WTC11 (cell line): ENCODE measurements at regions not wholly inside any gene's neighbourhood (a gene's known extent, or its start where the extent isn't known, plus 50 kb on each side); places are given as distances from the start of the nearest gene placed in this dataset.

Source experiments
- ATF3 ChIP-seq: sonication (generic); formaldehyde crosslinking; conservative IDR thresholded peaks from 2 replicates; pipeline ENCODE4 v1.8.1; 2022; ENCODE audit warnings: mild to moderate bottlenecking, missing genetic modification reagents
- ETV6 ChIP-seq: sonication (generic); formaldehyde crosslinking; IDR thresholded peaks from 2 replicates; pipeline ENCODE4 v1.8.1; 2022; ENCODE audit warnings: mild to moderate bottlenecking, missing genetic modification reagents
- MAX ChIP-seq: sonication (generic); formaldehyde crosslinking; IDR thresholded peaks from 2 replicates; pipeline ENCODE4 v1.8.0; 2022; ENCODE audit warnings: mild to moderate bottlenecking, missing genetic modification reagents

GRCh38 chr6:164048840-164049516, 634.5 kb downstream of the QKI start:
- no peak for TF ChIP-seq ETV6 (CRISPR knock-in tag)
- TF ChIP-seq MAX, result no peak
- TF ChIP-seq ATF3 (CRISPR knock-in tag), result no peak
